ENCODE measurements at regions not wholly inside any gene's neighbourhood (a gene's known extent, or its start where the extent isn't known, plus 50 kb on each side); places are given as distances from the start of the nearest gene placed in this dataset.

DNA sequence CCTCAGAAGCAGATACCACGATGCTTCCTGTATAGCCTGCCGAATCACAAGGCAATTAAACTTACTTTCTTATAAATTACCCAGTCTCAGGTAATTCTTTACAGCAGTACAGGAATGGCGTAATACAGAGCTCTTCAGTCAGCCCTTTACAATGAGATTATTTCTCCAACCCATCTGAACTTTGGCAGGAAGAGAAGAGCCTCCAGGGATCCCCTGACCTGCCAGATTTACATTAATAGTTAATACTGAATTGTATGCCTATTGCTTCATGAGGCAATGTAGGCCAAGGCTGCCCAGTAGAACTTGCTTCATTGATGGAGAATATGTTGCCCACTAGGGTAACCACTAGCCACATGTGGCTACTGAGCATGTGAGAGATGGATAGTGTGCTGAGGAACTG lies 608.7 kb downstream of the SH2D4B start:
- Histone ChIP-seq H3K14ac (ENCODE audit: insufficient read length) (no peak overlapping the region), H2BK20ac (ENCODE audit: low read length) (no peak overlapping the region), H3K23me2 (ENCODE audit: low read depth, low read length) (no peaks in the 10 kb centered on the region; the same call in 1 of the 2 replicates), H3K56ac (replicated peaks; ENCODE audit: insufficient read length, low read depth, low read length) (no peak overlapping the region), H4K8ac (ENCODE audit: extremely low read depth, insufficient read depth, low read length) (no peak overlapping the region), H2BK15ac (ENCODE audit: low read length) (no peak overlapping the region), H2BK12ac (ENCODE audit: low read depth, low read length) (no peak overlapping the region), H3K4me2 (ENCODE audit: insufficient read depth in 1 of 2, low read depth in 2 of 2, low read length in 2 of 2) (no peak overlapping the region), H3K4me3 (ENCODE audit: extremely low read depth in 1 of 4, insufficient read depth in 2 of 4, low read depth in 3 of 4, low read length in 4 of 4) (no peak overlapping the region), H2AFZ (ENCODE audit: low read length) (0 out of 2 replicates have a peak overlapping the region, but pooled peaks have one; percentile 68), H3K9me3 (ENCODE audit: insufficient read depth in 2 of 2, low read depth in 1 of 2, low read length in 1 of 2) (no peaks in the 10 kb centered on the region), H3K9ac (replicated peaks in 1 of 4; ENCODE audit: extremely low read depth in 1 of 4, low read depth in 3 of 4, low read length in 3 of 4) (no peak overlapping the region), H2BK5ac (ENCODE audit: low read depth, low read length) (no peak overlapping the region), H3K36me3 (ENCODE audit: control insufficient read depth in 2 of 4, insufficient read depth in 4 of 4, low read length in 3 of 4) (no peaks in the 10 kb centered on the region), H2AK5ac (ENCODE audit: low read depth, low read length) (no peak overlapping the region), H4K5ac (ENCODE audit: insufficient read length, low read depth, low read length) (no peak overlapping the region), H4K20me1 (replicated peaks in 1 of 2; ENCODE audit: control insufficient read depth in 1 of 2, insufficient read depth in 2 of 2, low read length in 2 of 2) (no peaks in the 10 kb centered on the region), H3K23ac (ENCODE audit: insufficient read length) (no peak overlapping the region), H2BK120ac (replicated peaks; ENCODE audit: low read depth, low read length) (no peak overlapping the region), H3K4me1 (replicated peaks in 1 of 4; ENCODE audit: control insufficient read depth in 3 of 4, insufficient read depth in 4 of 4, low read length in 3 of 4) (no peaks in the 10 kb centered on the region), H3K79me2 (ENCODE audit: control insufficient read depth in 1 of 2, insufficient read depth in 2 of 2, low read length in 2 of 2) (no peaks in the 10 kb centered on the region), H3K4ac (replicated peaks; ENCODE audit: insufficient read length, low read depth, low read length) (no peak overlapping the region), H3K27me3 (replicated peaks in 1 of 4; ENCODE audit: control insufficient read depth in 3 of 4, extremely low read depth in 1 of 4, insufficient read depth in 3 of 4, low read length in 3 of 4) (no peaks in the 10 kb centered on the region), H3K79me1 (ENCODE audit: low read depth, low read length) (no peaks in the 10 kb centered on the region), H3K18ac (ENCODE audit: extremely low read depth, low read length) (no peak overlapping the region), H4K91ac (replicated peaks; ENCODE audit: insufficient read length, low read length) (no peak overlapping the region), H3K27ac (ENCODE audit: low read depth, low read length) (no peak overlapping the region)
- FAIRE-seq, result no peak
- WGBS, 2 experiments (ENCODE audit: extremely low coverage in 1 of 2, insufficient coverage in 1 of 2, insufficient read length in 1 of 2, insufficient replicate concordance in 2 of 2, low coverage in 1 of 2, low lambda C conversion rate in 2 of 2, missing lambda C conversion rate in 1 of 2), result 93% methylated on average over 3 of the region's 3 CpGs; no CpG with 5 or more reads in 1 of the 2 experiments
- DNase-seq (ENCODE audit: low read depth in 1 of 2, low spot score in 2 of 2), result no peak
- ChIA-PET POLR2A (ENCODE audit: partially characterized antibody) (no interaction called here), CTCF (ENCODE audit: partially characterized antibody) (interaction anchor here (1.4 to 1.5 kb wide), 2 partner anchors 33 to 38 kb away, joined by 5 read pairs; no protein-coding TSS in a partner anchor)
- TF ChIP-seq, protein P1, sequence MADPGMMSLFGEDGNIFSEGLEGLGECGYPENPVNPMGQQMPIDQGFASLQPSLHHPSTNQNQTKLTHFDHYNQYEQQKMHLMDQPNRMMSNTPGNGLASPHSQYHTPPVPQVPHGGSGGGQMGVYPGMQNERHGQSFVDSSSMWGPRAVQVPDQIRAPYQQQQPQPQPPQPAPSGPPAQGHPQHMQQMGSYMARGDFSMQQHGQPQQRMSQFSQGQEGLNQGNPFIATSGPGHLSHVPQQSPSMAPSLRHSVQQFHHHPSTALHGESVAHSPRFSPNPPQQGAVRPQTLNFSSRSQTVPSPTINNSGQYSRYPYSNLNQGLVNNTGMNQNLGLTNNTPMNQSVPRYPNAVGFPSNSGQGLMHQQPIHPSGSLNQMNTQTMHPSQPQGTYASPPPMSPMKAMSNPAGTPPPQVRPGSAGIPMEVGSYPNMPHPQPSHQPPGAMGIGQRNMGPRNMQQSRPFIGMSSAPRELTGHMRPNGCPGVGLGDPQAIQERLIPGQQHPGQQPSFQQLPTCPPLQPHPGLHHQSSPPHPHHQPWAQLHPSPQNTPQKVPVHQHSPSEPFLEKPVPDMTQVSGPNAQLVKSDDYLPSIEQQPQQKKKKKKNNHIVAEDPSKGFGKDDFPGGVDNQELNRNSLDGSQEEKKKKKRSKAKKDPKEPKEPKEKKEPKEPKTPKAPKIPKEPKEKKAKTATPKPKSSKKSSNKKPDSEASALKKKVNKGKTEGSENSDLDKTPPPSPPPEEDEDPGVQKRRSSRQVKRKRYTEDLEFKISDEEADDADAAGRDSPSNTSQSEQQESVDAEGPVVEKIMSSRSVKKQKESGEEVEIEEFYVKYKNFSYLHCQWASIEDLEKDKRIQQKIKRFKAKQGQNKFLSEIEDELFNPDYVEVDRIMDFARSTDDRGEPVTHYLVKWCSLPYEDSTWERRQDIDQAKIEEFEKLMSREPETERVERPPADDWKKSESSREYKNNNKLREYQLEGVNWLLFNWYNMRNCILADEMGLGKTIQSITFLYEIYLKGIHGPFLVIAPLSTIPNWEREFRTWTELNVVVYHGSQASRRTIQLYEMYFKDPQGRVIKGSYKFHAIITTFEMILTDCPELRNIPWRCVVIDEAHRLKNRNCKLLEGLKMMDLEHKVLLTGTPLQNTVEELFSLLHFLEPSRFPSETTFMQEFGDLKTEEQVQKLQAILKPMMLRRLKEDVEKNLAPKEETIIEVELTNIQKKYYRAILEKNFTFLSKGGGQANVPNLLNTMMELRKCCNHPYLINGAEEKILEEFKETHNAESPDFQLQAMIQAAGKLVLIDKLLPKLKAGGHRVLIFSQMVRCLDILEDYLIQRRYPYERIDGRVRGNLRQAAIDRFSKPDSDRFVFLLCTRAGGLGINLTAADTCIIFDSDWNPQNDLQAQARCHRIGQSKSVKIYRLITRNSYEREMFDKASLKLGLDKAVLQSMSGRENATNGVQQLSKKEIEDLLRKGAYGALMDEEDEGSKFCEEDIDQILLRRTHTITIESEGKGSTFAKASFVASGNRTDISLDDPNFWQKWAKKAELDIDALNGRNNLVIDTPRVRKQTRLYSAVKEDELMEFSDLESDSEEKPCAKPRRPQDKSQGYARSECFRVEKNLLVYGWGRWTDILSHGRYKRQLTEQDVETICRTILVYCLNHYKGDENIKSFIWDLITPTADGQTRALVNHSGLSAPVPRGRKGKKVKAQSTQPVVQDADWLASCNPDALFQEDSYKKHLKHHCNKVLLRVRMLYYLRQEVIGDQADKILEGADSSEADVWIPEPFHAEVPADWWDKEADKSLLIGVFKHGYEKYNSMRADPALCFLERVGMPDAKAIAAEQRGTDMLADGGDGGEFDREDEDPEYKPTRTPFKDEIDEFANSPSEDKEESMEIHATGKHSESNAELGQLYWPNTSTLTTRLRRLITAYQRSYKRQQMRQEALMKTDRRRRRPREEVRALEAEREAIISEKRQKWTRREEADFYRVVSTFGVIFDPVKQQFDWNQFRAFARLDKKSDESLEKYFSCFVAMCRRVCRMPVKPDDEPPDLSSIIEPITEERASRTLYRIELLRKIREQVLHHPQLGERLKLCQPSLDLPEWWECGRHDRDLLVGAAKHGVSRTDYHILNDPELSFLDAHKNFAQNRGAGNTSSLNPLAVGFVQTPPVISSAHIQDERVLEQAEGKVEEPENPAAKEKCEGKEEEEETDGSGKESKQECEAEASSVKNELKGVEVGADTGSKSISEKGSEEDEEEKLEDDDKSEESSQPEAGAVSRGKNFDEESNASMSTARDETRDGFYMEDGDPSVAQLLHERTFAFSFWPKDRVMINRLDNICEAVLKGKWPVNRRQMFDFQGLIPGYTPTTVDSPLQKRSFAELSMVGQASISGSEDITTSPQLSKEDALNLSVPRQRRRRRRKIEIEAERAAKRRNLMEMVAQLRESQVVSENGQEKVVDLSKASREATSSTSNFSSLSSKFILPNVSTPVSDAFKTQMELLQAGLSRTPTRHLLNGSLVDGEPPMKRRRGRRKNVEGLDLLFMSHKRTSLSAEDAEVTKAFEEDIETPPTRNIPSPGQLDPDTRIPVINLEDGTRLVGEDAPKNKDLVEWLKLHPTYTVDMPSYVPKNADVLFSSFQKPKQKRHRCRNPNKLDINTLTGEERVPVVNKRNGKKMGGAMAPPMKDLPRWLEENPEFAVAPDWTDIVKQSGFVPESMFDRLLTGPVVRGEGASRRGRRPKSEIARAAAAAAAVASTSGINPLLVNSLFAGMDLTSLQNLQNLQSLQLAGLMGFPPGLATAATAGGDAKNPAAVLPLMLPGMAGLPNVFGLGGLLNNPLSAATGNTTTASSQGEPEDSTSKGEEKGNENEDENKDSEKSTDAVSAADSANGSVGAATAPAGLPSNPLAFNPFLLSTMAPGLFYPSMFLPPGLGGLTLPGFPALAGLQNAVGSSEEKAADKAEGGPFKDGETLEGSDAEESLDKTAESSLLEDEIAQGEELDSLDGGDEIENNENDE (IDR thresholded peaks at IDR 0.05; ENCODE audit: insufficient replicate concordance, low read length), result no peak
